SH-SY5Y (cell line): ENCODE measurements at regions not wholly inside any gene's neighbourhood (a gene's known extent, or its start where the extent isn't known, plus 50 kb on each side); places are given as distances from the start of the nearest gene placed in this dataset.

Source experiments
- GATA2 ChIP-seq: IDR thresholded peaks from 2 replicates; pipeline ENCODE4 v1.6.1; 2011; ENCODE audit warnings: mild to moderate bottlenecking, low read depth, low read length
- GATA3 ChIP-seq: IDR thresholded peaks from 2 replicates; pipeline ENCODE4 v1.6.1; 2011; ENCODE audit warnings: low read depth, mild to moderate bottlenecking, low read length, moderate library complexity

DNA sequence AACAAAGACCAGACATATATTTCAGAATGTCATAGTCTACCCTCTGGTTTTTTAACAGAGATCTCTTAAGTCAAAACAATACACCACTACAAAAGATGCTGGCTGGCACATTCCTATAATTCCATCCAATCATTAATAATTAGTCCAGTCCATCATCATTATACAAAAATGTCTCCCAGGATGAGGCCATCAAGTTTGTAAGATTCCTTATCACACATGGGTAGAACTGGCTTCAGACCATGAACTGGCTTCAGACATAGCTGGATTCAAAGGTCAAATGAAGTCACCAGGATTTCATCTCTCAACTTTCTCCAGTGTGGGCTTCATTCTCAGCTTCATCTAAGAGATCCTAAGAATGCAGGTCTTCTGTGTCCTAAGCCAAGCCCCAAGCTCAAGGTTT lies 147.1 kb downstream of the ENC1 start:
- TF ChIP-seq GATA2 (no peak), GATA3 (no peak)
